ENCODE measurements at regions not wholly inside any gene's neighbourhood (a gene's known extent, or its start where the extent isn't known, plus 50 kb on each side); places are given as distances from the start of the nearest gene placed in this dataset.

DNA sequence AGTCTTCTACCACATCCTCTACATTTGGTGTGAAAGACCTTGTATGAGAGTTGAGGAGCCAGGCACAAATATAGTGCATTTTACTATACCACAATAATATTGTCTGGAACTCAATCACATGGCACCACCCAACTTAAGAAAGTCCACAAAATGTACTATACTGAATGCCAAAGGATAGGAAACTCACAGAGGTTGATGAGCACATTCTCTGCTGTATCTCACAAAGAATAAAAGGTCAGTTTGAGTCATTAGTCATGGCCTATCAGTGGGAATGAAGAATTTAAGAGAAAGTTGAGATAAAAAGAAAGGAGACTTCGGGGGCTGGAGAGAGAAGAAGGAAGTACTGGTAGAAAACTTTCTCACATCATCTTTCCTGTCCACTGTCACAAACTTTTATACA is 134.3 kb downstream of the RDH14 start:
- DNase-seq (ENCODE audit: low read depth), result no peak

DNA sequence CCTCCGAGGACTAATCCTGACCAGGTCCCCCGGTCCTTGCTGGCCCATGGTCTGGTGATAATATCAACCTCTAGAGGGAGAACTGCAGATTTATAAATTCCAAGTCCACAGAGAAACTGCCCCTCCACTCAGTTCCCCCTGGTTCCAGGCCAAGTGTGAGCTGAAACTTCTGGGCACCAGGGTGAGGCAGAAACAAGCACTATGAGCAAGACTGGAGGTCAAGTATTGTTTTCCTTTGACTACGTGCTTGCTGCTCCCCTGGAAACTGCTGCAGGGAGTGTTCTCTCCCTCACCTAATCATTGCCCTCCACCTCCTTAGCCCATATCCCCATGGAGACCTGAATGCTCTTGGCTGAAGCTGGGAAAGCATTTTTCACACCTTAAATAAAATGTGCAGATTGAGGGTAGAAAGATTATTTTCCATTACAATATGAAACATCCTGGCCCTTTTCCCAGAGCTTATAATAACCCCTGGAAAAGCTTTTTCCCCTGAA is 135.2 kb downstream of the RDH14 start:
- no peak for DNase-seq (ENCODE audit: low read depth)

DNA sequence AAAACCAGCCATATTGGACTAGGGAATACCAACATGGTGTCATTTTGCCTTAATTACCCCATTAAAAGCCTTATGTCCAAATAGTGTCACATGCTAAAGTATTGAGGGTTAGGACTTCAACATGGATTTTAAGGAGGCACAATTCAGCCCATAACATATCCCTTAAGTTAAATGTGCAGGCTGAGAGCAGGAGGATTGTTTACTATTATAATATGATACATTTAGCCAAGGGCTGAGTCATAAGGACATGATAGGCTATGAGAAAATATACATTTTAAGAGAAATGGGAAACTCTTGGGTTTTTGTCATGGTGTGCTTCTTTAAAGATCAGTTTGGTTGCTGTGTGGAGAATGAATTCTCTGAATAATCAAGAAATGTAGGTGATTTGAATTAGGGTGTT is 136.8 kb downstream of the RDH14 start:
- no peak for DNase-seq (ENCODE audit: low read depth)

DNA sequence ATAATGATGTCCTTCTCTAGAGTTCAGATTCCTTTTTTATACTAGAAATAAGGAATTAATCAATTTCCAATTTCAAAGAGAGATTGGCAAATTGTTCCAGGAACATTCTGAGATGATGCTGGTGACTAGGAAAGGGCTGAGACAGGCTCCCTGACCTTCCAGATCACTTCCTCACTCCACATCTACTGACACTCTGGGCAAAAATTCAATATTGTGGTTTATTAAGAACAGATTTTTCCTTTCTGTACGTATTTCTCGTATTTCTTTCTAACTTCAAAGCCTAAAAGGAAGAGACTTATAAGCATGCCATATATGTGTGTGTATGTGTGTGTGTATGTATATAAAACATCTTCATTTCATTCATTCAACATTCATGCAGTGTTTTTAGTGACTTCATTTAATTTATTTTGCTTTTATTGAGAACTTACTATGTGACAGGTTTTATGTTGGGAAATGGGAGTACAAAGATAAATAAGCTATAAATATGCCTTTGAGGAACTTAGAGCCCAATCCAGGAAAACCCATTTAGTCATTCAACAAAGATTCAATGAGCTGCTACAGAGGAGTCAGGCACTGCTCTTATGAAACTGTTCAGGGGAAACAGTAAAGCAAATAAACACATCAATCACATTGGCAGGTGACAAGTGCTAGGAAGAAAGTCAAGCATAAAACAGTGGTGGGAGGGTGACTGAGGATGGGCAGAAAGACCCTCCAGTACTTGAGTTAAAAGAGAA is 137.9 kb downstream of the RDH14 start:
- no peak for DNase-seq (ENCODE audit: low read depth)

DNA sequence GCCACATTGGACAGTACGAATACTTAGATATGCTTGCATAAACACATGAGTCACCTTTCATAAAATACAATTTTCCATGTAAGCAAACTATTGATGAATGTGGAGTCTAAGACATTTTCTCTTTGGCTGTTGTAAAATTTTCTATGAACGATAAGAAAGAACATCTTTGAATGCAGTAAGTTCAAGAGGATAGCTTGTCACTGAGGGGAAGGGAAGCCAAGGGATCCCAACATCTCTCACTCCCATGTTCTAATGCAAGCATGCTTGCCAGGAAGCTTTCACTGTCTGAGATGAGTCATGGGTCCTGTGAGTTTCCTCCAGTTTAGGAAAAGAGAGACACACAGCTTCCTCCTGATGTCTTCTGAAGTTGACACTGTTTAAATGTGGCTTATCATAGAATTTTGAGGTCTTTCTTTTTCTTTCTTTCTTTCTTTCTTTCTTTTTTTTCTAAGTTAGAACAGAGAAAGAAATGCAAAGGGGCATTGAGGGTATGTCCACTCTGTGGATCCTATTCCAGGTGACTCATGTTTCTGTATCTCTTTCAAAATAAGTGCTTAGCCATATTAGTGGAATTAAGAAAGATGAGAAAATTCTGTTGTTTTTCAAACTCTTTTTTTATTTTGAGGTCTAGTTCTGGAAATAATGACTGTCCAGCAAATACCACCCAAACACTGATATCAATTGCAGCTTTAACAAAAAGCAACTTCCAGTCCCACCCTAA is 146.6 kb downstream of the RDH14 start:
- DNase-seq (ENCODE audit: low read depth), result peak; percentile 81

DNA sequence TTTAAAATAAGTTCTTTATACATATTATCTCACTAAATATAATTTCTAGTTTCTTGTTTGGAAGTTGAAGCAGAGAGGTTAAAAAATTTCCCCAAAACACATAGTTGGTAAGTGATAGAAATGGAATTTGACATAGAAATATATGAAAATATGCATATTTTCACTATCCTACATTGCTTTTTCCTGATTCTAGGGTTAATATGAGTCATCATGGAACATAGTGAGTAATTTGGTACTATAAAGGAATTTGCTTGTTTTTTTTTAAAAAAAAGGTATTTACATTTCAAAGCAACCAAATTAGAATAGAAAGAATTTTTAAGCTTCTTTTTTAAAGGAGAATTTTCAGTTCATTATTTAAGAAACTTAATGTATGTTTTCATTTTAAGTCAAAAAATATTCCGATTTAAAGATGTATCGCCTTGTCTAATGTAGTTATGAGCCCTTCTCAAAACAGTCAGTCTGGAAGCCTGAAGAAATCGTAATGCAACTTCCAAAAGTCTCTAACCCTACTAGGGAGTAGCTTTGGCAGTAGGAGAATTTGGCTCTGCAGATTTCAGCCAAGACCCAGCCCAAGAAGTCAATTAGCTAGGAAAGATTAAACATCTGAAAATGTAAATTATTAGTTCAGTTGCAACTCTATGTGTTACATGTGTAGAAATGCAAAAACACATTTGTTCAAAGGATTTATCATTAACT is 147.3 kb downstream of the RDH14 start:
- DNase-seq (ENCODE audit: low read depth), result peak; percentile 12

DNA sequence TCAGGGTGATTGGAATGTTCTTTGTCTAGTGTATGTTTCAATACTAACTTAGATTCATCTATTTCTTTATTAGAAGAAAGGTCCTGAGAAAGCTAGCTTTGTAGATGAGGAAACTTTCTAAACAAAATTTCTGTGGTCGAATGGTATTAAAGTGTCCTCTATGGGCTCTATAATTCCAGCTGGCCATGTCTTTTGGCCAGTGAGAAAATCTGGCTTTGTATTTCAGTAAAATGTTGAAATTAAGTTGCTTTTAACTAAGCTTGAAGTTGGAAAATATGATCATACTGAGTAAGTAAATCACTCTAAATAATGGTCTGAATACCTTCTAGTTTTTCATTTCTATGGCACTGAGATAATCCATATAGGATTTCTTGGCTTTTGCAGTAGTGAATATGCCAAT is 148.8 kb downstream of the RDH14 start:
- no peak for DNase-seq (ENCODE audit: low read depth)

DNA sequence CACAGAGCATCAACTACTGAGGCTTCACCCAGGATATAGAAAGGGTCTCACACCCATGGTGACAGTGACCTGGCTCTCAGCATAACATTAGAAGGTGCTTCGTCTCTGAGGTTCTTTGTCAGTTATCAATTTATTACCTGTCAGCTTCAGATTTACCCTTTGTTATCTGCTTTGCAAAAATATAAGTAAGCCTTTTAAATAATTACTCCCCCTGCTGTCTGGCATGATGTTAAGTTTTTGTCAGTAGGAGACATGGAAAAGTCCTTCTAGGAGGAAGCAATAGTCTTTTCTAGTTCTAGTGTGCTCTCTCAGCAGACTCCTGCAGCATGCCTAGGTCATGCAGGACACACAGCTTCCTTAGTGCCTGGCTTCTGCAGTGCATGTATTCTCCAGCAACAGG is 149.9 kb downstream of the RDH14 start:
- no peak for DNase-seq (ENCODE audit: low read depth)

DNA sequence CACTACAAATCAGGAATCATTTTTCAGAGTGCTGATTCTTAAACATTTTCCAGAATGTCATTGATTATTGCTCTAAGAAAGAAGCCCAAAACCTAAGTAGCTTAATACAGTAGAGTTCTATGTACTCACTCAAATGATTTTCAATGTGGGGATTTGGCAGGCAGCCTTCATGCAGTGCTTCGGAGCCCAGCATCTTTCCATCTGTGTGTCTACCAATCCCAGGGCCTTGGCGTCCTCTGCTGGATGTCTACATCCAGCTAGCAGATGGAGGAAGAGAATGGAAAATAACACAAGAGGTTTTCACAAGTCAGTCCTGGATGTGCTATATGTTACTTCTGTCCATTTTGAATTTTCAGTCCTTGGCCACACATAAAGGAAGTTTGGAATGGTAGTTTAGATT is 151.8 kb downstream of the RDH14 start:
- no peak for DNase-seq (ENCODE audit: low read depth)

DNA sequence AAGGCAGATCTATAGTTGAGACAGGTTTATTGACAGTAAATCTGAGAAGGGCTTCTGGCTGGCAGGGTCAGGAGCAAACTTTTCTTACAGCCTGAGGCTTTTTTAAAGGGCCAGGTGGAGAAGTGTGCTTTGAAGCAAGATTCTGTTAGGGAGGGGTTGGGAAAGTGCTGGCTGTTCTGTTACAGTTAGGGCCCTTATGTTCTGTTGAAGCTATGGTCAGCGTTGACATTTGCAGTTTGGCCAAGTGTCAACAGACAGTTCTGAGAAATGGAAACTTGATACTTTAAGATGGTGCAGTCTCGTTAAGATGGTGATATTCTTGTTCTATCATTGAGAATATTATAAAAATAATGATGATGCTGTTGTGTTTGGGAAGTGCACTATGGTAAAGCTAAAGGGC is 154.2 kb downstream of the RDH14 start:
- DNase-seq (ENCODE audit: low read depth), result no peak

DNA sequence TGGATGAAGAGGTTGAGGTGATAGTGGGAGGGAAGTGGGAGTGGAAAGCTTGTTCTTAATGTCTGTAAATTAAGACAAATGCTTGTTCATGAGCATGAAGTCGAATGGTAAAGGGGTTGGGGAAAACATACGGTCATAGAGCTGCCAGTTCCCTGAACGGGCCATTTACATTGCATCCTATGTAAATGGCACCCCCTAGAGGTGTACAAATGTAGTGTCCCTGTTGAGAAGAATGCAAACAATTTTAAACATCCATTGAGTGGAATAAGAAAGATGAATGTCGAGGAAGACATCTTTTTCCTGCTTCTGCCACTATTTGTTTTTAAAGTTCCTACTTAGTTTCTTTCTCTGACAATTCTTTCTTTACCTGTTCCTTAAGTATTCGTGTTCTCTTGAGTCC is 155.7 kb downstream of the RDH14 start:
- DNase-seq (ENCODE audit: low read depth), result peak; percentile 27

DNA sequence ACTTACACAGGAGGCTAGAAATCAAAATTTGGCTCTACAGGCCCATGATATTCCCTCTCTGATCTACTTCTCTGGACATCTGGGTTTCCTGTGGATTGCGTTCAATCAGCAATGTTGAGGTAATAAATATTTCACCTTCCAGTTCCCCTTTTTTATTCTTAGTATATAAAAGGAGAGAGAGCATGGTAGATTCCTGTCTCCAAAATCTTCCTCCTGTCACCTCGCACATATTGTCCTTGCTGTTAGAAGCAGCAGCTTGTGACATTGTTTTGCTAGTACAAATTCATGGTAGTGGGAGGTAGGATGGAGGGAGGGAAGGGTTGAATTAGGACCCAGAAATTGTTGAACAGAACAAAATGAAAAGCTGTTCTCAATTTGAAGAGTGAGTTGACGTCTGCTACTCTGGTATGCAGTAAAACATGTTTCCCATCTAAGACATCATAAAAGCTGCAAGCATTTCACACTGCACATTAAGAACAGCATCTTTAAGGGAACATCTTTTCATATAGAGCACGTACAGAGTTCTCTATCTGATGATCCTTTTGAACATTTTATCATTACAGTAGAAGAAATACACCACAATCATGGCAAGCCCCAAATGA is 156.4 kb downstream of the RDH14 start:
- no peak for DNase-seq (ENCODE audit: low read depth)

DNA sequence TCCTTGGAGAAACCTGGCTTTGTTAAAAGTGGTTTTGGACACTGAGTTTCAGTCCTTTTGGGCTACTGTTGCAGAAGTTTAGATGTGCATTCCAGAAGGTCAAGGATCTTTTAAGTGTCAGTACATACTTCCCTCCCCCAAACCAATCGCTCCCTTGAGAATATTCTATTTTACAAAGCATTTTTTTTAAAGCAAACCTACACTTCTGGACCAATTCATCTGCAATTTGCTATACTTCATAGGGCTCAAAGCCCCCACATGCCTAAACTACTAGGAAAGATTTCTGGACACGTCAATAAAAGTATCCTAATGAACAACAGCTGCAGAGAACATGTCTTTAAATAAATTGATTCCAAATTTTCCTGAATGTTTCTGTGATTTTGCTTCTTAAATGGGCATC is 157.6 kb downstream of the RDH14 start:
- no peak for DNase-seq (ENCODE audit: low read depth)

DNA sequence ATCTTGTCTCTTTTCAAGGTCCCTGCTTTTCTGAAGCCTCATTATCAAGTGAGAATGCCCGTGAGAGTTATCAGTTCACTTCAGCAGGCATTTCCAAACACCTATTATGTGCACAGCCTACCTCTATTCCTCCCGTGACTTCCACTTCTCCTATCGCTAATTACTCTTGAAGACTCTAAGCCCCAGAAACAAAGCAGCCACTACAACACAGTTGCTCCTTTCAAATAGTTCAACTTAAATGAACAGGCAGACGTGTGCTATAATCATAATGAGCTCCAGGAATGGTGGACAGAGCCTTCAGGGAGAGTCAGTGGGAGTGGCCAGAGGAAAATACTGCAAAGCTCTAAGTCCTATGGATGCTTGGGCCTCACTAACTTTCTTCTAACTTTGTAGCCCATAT is 159.0 kb downstream of the RDH14 start:
- no peak for DNase-seq (ENCODE audit: low read depth)

DNA sequence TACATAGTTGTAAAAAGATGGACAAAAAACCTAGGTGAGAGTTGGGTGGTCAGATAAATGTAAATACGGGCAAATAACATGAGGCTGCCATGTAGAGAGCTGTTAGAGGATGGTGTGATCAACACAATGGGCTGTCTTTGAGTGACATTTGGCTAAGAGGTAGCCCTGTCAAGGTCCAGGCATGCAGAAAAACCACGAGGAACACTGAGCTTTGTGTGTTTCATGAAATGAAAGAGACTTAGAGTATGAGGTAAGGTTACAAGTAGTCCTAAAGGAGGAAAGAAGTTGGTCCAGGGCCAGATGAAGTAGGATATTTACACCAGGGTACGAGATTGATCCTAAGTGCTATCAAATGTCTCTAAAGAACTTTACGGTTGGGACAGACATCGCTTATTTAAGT is 160.9 kb downstream of the RDH14 start:
- no peak for DNase-seq (ENCODE audit: low read depth)

DNA sequence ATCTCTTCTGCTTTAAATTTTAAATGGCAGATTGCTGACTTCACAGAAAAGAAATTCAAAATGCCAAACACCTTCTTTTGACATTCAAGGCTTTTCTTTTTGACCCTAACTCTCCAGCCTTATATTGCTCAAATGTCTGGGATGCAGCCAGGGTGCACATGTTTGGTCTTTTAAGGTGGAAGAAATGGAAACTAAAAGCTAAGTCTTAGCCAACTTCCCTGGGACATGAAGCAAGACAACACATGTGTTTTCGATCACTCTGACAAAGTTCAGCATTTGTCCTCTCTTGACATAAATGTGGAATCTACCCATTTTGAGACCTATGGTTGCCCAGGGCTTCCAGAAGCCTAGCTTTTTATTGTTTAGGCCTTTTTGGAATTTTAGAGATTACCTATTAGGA is 161.6 kb downstream of the RDH14 start:
- no peak for DNase-seq (ENCODE audit: low read depth)

DNA sequence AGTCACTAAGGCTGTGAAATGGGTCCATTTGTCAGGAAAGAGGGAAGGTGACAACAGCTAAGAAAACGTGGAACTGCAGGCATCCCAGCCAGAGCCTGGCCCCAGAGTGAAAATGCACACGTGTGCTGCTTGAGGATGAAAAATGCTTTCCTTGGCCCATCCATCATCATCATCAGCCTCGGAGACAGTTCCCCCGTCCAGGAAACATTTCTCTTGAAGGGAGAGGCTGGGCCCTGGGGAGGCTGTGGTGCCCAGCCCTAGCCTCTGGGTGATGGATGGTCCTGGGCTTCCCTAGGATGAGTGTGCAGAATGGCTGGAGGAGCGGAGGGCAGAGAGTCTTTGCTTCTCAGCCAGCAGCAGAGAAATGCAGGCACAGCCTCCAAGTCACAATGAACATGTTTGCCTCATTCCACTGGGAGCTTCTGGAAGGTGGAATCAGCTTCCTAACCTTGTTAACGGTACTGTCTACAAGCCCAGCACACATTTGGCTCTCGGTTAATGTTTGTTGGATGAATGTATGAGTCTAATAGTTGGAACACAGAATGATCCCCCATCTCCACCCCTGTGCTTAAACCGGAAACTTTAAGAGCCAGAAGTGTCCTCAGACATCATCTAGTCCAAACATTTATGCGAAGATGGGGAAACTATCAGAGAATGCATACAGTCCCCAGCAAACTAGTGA is 164.0 kb downstream of the RDH14 start:
- DNase-seq (ENCODE audit: low read depth), result no peak

DNA sequence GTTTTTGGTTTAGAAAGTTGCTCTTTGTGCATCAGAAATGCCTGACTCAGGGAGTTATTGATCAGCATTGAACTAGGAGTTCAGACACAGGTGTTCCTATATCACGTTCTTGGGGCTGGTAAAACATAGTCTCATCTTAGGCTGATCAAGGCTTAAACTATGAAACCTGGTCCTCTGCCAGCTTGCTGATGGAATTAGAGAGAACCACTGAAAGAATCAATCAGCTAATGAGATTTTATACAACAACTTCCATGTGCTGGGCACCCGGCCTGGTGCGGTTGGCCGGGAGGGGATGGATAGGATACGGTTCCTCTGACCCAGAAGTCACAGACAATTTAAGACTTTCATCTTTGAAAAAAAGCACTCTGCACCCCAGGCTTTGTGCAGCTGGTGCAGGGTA is 164.9 kb downstream of the RDH14 start:
- DNase-seq (ENCODE audit: low read depth), result no peak

DNA sequence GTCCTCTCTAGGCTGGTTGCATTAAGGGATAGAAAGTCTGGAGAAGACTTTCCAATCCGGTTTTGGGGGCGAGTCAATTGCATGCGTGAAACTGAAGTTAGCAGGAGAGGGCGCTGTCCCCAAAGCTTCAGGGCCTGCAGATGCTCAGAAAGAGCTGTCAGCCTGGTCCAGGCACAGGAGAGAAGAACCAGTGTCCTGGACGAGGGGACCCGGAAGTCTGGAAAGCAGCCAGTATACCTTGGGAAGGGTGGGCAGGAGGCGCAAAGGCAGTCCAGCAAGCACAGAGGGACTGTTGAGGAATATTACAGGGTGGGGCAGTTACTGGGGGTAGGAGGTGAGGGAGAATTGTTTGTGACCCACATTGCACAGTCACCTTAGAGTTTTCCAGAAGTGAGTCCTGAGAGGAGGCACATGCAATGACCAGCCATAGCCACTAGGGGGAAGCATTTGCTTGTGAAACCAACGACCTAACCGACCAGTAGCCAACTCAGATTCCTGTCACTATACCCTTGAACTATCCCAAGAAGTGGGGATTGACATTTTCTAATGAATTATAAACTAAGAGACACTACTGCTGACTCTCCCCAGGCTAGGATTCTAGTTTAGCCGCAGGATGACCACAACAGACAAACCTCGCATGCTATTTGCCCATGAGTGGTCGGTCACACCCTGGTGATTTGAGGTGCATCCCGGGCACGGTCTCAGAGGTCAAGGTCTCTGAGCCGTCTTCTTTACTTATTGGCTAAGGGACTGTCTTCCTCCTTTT is 172.8 kb downstream of the RDH14 start:
- DNase-seq (ENCODE audit: low read depth), result peak; percentile 76

DNA sequence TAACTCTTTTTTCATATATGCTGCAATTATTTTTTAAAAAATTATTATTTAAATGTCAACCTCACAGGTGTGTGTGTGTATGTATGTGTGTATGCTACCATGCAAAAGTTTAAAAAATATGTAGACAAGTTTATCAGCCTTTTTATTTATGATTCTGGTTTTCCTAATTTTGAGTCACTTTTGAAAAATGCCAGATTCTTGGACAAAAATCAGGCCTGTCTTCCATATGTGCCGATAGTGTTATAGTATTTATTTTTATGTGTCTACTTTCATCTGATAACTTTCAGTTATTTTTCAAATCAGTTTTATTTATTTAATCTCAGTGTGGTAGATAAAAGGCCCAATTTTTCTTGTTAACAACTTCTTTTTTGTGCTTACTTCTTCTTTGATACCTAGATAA is 176.2 kb downstream of the RDH14 start:
- DNase-seq (ENCODE audit: low read depth), result no peak

DNA sequence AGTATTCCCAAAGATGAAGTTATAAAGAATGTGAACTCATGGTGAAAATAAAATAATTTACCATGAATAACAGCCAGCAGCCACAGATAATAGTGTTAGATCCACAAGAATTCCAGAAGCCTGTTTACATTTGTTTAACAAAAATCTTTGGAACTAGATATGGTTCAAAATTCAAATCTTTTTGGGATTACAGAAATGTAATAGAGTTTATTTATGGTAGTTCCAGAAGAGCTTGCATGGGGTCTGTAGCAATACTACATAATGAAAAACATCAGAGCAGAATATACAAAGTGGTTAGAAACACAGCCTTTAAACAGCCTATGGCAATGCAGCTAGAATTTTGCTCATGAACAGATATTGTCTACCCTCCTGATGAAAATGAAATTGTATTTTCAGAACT is 179.1 kb downstream of the RDH14 start:
- no peak for DNase-seq (ENCODE audit: low read depth)

Data from RPMI7951 (cell line).